ENCODE measurements at regions not wholly inside any gene's neighbourhood (a gene's known extent, or its start where the extent isn't known, plus 50 kb on each side); places are given as distances from the start of the nearest gene placed in this dataset.

GRCh38 chr1:59159557-59160203 lies 137.2 kb upstream of the FGGY start:
- no peak for DNase-seq

GRCh38 chr1:59161136-59161535 lies 135.8 kb upstream of the FGGY start:
- no peak for DNase-seq

GRCh38 chr1:59162665-59163064 lies 134.2 kb upstream of the FGGY start:
- no peak for DNase-seq

DNA sequence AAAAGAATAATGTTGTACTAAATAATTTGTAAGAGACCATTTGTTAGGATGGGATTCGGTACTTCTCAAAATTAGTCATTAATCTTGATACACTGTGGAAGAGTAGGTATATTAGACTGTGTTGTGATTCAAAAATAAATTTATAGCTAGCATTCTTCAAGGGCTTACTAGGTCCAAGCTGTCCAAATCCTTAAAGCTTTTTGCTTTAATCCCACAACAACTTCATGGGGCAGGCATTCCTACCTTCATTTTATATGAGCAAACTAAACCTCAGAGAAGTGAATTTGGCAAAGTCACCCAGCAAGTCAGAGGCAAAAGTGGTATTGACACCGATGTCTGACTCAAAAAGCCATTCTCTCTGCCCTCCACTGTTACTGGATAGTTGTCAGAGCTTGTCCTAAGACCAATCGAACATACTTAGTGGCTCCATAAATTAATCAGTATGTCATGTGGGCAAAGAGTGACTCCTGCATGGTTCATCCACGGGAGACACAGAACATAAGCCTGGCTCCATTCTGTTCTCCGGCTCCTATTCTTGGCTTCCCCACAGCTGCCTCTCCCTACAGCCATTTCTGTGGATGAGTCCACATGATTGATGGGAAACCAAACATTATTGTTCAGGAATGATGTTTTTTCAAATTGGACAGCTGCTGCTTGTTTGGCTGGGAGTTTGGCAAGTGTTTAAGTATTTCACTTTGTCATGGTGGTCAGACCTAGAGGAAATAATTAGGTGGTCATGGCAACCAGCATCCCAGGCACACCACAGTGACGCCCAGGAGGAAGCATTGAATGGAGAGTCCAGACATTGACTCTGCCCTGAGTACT lies 133.4 kb upstream of the FGGY start:
- no peak for DNase-seq

GRCh38 chr1:59164371-59164770 lies 132.5 kb upstream of the FGGY start:
- DNase-seq = no peak

DNA sequence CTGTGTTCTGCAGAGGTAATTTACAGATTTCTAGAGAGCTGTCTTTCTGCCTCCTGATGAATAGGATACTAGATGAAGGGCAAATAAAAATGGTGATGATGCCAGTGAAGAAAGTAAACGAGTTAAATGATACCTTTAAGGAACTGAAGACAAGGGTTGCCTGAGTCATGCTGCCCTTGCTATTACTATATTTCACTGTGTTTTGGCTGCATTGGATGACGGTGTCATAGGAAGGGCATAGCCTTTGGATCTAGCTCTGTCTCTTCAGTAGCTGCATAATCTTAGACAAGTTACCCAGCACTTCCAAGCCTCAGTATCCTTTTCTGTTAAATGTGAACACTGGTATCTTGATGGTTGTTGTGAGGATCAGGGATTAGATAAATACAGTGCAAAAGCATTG lies 131.5 kb upstream of the FGGY start:
- no peak for DNase-seq

DNA sequence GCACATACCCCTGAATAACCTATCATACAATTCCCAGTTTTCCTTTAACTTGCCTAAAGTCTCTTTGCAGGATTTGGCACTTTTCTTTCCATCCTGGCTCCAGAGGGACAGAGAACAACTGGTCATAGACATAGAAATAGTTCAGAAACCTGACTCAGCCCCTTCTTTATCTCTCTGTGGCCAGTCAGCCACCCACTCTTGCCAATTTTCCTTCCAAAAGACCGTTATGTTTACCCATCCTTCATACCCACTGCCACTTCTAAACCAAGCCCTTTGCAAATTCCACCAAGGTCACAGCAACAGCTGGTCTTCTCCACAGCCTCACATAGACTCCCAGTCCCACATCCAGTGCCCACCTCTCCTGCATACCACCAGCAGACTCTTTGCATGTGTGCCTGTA lies 127.2 kb upstream of the FGGY start:
- DNase-seq = no peak

DNA sequence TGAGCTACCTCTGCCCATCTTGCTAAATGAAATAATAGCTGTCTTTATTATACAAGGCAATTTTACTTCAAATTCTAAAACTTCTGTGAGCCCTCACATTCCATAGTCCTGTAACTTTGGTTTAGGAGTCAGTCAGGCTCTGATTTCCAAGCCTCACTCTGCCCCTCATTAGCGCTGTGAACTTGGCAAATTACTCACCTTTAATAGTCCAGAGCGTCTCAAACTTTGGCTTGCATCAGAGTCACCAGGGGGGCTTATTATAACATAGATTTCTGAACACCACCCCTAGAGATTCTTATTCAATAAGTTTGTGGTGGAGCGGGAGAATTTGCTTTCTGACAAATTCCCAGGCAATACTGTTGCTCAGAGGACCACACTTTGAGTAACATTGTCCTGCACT lies 126.2 kb upstream of the FGGY start:
- DNase-seq = no peak

- no peak for DNase-seq
These were observed 125.1 kb upstream of the FGGY start for GRCh38 chr1:59171788-59172187.

DNA sequence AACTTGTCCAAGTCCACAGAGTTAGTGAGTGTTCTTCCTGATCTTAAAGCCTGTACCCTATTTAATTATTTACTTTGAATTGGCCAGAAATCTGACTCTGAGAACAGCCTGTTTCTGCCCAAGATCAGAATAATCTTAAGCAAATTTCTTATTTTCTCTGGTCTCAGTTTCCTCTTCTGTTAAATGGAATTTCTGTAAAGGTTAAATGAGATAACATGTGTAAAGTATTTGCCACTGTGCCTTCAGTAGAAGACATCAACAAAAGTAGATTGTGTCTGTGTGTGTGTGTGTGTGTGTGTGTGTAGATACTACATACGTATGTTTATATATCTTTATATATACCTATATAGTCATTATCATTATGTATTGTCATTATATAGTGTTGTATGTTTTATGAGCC lies 124.2 kb upstream of the FGGY start:
- no peak for DNase-seq

DNA sequence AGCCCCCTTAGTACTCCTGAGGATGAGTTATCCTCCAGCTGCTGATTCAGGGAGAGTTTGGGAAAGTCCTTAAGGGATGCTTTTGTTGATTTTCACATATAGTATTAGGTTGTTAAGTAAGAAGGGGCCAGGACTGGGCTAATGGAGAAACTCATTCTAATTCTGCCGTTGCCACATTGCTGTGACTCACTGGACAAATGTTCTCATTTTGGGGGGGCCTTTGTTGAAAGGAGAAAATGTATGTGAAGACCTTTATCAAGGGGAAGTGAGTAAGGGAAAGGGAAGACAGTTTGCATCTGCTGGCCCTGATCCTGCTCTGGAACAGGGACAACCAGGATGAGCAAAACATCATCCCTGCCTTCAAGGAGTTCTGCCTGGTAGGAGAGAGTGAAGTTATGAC lies 123.2 kb upstream of the FGGY start:
- no peak for DNase-seq

DNA sequence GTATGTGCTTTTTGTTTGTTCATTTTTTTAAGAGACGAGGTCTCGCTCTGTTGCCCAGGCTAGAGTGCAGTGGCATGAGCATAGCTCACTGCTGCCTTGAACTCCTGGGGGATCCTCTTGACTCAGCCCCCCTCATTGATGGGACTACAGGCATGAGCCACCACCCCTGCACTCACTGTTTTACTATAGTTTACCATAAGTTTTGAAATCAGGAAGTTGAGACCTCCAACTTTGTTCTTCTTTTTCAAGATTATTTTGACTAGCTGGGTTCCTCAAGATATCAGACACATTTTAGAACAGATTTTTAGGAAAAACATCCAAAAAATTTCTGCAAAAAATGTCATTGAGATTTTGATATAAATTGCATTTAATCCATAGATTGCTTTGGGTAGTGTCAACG lies 120.4 kb upstream of the FGGY start:
- no peak for DNase-seq

DNA sequence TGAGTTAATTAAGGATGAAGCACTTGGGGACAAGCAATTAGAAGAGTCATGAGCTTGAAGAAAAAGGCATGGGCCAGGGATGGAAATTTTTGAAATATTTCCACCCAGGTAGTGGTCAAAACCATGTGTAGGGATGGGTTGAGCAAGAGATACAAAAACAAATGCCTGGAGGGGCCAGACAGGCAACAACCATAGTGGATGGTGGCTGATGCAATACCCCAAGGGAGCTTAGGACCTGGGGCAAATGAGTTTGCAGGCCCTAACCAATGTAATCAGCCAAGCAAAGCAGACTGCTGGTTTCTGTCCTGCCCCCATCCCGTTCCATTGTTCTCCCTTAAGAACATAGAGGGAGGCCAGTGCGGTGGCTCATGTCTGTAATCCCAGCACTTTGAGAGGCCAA lies 119.1 kb upstream of the FGGY start:
- DNase-seq = peak; percentile 88

DNA sequence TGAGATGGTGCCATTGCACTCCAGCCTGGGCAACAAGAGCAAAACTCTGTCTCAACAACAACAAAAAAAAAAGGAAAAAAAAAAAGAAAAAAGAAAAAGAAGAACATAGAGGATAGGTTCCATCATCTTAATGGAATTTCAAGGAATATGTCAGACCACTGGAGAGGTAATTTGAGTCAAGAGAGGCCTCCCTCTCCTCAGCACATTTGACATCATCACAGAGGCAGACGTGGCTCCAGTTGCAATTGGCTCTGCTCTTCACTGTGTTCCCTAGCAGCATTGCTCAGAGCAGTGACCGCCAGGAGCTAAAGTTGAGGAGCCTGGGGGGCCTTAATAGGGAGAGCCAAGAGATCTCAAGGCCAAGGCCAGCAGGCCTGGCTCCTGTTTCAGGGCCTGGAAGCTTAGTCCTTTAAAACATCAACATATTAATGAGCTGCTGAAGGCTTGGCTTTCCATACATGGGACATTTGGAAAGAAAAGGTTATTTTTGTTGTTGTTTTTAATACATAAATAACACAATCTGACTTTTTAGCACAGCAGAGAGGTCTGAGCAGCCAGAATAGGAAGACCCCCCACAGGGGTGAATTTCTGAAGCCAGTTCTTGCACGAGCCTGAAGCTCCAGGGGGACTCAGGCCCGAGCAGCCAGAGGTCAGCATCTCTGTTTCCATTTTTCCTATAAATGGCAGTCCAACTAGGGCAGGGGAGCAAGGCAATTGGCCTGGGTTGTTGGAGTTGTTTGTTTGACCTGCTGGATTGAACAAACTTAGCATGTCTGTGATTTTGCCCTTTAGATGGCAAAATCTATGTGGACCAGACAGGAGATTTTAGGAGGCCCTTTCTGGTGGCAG lies 118.3 kb upstream of the FGGY start:
- no peak for DNase-seq

- DNase-seq = no peak
These were observed 117.2 kb upstream of the FGGY start for GRCh38 chr1:59179673-59180072.

DNA sequence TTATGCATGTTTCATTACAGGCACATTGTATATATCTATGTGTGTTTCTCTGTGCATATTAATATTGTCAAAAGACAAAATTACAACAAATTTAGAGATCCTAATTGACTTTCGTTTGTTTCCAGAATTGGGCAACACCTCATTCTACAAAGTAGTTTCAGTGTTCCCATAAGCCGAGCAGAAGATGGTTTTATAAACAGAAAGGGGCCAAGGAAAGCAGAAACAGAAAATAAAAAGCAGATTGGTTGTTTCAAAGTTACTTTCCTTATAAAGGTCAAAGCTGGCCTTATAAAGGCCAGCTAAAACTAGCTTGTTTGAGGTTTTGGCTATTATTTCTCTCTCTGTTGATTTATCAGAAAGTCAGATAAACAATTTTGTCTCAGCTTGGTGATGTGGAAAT lies 116.2 kb upstream of the FGGY start:
- no peak for DNase-seq

DNA sequence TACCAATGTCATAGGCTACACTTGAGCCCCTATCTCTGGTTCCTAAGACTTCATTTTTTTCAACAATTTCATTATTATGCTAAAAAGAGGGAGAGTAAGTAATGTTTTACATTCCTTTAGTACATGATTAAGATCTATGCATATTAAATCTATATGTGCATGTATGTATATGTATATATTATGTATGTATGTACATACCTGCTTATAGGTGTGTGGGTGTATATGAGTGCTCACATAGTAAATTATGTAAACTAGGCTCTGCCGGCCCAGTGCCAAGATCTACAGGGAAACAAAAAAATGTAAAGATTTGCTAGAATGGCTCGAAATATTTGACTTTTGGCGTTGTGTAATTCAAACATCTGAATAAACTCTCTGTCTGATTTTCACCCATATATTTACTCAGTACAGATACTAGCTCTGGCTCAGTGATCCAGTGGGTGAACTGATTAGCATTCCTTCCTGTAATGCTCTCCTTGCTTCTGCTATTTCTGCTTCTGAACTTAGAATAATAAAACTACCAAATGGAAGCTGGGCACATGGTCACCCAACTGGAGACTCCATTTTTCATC lies 113.1 kb upstream of the FGGY start:
- no peak for DNase-seq

GRCh38 chr1:59184365-59184905 lies 112.5 kb upstream of the FGGY start:
- no peak for DNase-seq

DNA sequence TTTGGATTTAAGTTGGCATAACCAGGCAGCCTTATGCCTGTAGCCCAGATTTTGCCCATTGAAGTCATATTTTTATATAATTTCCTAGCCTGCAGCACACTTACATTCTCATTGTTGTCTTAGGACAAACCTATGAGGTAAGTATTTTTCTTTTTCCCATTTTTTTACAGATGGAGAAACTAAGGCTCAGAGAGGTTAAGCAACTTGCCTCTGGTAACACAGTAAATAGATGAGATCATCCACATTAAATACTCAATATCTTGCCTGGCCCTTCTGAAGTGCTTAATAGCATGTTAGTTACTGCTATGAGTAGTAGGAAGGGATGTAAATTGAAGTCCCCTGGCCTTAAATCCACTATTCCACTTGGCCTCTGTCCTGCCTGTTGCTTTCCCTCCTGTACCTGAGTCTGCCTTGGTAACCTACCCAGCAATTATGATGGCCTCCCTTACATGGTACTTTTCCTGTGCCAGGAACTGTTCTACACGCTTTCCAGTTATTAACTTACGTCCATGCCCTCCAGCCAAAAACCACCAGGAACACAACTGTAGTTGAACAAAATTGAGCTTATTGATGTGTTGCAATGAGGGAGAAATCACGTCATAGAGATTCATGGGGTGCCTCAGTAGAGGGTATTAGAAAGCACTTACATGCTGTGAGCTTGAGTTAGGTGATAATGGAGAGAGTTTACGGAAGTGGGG lies 111.6 kb upstream of the FGGY start:
- DNase-seq = no peak

- peak; percentile 83 for DNase-seq
These were observed 110.2 kb upstream of the FGGY start for GRCh38 chr1:59186656-59187055.

DNA sequence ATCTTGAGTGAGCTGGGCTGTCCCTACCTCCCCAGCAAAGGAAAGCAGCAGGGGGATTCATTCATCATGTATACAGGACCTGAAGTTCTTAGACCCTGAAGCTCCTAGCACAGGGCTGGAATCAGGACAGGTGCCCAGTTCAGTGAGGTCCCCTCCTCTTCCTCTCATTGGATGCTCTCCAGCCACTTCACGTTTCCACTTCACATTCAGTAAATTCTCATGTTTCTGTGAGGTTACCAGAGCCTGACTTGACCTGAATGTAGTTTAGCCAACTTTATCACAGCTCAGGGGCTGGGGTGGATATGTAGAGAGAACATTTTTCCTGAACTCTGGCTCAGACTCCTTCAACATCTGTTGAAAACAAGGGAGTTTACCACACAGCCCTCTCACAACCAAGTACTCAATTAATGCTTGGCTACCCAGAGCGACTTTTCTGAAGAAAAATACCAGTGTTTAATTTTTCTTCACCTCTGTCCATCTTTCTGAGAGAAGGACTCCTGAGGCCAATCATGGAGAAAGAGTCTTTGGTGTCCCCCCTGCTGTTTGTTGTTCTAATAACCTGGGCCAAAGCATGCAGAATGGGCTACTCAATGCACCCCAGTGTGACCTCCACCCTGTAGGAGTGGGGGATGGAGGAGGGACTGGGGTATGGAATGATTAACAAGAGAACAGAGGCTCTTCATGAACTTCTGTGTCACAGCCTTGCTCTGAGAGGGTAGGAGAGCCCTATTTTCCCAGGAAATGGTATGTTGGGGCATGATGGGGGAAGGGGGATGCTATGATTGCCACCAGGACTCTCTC lies 108.3 kb upstream of the FGGY start:
- DNase-seq = no peak

Data from islet precursor cell (in vitro differentiated cells).